ENCODE measurements at regions not wholly inside any gene's neighbourhood (a gene's known extent, or its start where the extent isn't known, plus 50 kb on each side); places are given as distances from the start of the nearest gene placed in this dataset.

DNA sequence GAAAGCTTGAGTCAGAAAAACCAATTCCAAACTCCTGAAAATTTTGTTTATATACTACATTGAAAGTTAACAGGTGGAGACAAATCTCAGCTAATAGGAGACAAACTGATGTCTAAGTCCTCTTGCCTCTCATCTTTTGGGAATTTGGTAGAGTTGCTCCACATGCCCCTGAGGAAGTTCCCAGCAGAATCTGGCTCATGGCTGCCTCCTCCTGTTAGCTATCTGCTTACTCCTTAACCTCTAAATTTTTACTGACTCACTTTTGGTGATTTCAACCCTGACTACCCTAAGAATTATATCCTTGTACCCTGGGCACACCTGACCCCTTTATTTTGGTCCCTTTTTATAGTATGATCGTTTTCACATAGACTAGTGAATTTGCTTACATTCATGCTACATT, 633.7 kb upstream of the USP24 start:
- in situ Hi-C loops (cut with MboI; ENCODE audit: low sequenced_read_pairs), result no loop called here

GRCh38 chr1:55846051-55846450, 630.9 kb upstream of the USP24 start:
- in situ Hi-C loops (cut with MboI; ENCODE audit: low sequenced_read_pairs), result no loop called here

DNA sequence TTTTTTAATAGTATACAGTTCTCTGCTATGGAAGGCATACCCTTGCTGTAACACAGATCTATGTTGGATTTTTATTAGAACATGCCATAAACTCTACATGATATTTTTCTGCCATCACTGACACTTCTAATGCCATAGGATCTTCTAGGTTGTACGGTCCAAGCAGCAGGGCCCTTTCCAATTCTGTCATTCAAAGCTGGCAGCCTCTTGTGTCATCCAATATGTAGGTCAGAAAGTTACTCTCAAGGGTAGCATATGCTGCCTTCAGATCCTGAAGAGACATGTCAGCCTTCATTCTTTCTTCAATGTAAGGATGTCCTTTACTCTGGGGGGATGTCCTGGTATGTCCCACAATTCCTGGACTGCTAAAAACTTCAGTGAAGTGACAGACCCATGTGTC, 629.2 kb upstream of the USP24 start:
- in situ Hi-C loops (cut with MboI; ENCODE audit: low sequenced_read_pairs), result no loop called here

GRCh38 chr1:55839626-55840025, 624.5 kb upstream of the USP24 start:
- in situ Hi-C loops (cut with MboI; ENCODE audit: low sequenced_read_pairs), result no loop called here

DNA sequence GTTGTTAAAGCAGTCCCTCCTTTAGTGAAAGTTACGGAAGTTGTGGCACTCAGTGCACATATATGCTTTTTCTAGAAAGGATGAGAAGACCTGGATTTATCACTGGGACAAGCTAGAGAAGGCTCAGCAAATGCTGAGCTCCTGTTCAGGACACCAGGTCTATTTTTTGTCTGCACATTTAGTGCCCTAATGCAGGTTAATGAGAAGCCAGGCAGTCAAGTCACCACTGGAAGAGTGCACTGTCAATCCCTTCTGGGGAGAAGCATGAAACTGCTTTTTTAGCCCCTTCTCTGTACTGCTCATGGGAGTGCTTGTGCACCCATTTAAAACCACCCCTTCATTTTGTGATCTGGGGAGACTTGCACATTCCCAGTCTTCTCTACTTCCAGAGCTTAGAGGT, 624.1 kb upstream of the USP24 start:
- in situ Hi-C loops (cut with MboI; ENCODE audit: low sequenced_read_pairs), result no loop called here

DNA sequence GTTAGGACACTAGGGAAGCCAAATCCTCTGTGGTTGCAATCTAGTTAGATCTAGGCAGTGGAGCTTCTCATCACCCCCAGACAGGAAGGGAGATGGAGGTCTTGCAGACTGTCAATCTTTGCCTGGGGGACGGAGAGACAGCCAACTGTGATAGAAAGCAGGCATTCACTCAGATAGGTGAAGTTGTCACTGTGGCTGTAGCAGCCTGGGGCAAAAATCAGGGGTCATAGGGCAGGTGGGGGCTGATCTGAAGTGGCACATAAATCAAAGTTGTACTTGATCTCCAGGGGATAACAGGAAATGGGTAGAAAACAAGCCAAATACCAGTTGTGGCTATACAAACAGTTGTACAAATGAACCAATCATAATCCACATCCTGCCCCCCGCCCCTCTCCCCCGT, 620.9 kb upstream of the USP24 start:
- in situ Hi-C loops (cut with MboI; ENCODE audit: low sequenced_read_pairs), result no loop called here

DNA sequence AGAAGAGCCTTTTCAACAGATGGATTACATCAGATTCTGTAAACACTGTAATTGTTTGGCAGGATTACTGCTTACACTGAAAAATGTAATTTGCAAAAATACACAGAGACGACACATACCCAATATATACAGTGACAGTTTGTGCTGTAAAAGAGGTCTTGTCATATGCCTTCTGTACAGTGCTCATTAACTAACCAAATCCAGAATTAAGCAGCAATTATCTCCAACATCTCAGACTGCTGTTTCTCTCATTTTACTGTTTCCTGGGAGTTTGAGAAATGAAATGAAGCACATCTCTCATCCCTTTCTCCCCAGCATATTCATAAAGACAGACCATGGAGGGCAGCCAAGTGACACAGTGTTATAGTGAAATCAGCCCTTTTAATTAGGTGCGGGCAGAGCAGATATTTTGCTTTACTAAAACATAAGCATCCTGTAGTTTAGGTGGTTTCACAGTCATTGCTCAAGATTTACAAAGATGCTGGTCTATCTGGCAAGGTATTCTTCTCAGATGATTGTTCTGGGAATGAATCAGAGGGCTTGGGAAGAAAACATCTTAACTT, 618.4 kb upstream of the USP24 start:
- in situ Hi-C loops (cut with MboI; ENCODE audit: low sequenced_read_pairs), result no loop called here

- in situ Hi-C loops (cut with MboI; ENCODE audit: low sequenced_read_pairs), result no loop called here
Observed at GRCh38 chr1:55831759-55832158, 616.6 kb upstream of the USP24 start.

DNA sequence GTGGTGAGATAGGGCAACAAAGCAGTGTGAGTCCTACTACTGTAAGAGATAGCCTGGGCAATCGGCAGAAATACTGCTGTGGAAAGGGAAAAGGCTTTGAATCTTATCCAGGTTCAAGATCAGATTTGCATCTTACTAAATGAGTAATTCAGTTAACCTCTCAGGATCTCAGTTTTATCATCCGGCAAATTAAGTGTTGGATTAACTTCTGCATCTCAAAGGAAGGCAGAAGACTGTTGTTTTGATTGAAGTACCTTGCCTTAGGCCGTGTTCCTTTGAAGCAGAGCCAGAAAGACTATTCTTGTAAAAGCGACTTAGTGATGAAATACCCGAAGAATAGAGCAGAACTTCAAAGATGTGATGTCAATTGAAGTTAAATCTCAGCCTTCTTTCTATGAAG, 612.9 kb upstream of the USP24 start:
- in situ Hi-C loops (cut with MboI; ENCODE audit: low sequenced_read_pairs), result no loop called here

DNA sequence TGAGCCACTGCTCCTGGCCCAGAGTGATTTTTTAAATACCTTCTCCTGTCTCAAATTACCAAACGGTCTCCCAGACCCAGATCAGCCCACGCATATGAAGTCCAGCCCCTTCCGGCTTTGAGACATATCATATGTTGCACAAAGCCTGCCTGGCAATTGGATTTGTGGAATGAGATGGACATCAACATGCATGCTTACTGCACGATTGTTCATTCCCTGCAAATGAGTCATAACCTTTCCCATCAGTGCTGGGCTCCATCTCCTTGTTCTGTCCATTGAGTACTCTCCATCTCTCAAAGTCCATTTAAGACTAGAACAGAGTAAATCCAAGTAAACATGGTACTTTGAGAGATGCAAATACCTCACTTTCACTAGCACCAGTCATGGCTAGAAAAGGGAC, 612.2 kb upstream of the USP24 start:
- in situ Hi-C loops (cut with MboI; ENCODE audit: low sequenced_read_pairs), result no loop called here

DNA sequence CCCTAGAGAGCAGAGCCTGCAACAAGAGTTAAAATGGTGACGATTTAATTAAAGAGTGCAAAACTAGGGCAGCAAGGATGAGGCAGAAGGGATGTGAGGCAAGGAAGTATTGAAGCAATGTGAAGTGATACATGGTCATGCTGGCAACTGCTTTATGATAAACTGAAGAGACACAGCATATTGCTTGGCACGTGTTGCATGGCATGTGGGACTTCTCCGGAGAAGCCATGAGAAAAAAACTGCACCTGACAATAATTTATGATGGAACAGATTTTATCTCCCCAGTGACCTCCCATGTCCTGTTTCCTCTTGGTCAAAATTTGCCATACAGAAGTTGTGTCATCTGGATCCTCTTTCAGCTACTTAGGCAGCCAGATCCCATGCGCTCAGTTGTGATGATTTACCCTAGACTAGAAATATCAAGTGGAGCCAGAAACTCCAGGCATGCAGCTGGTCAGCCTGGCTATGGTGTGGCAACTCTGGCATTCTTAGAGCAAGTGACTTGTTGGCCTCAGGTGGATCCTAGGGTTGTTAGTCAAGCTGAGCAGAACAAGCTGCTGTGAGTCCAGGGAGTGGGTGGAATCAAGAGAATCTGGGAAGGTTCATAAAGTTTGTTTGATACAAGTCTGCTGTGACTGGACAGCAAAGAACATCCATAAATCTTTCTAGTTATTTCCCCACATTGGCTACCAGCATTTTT, 611.4 kb upstream of the USP24 start:
- in situ Hi-C loops (cut with MboI; ENCODE audit: low sequenced_read_pairs), result no loop called here

- in situ Hi-C loops (cut with MboI; ENCODE audit: low sequenced_read_pairs), result no loop called here
Observed at GRCh38 chr1:55825461-55825860, 610.3 kb upstream of the USP24 start.

DNA sequence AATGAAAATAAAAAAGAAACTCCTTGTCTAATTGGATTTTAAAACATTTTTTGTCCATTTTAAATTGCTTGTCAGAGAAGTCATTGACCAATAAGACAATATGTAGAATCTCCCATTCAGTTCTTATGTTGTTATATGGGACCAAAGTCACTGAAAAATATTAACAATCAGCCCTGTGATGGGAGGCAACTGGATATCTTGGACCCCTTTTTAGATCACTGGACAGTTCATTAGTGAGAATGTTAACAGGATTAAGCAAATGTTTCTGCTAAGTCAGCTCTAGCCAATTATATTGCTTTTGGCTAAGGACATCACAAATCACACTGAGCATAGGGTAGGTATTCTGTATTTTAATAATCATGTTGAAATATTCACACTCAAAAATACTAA, 609.1 kb upstream of the USP24 start:
- in situ Hi-C loops (cut with MboI; ENCODE audit: low sequenced_read_pairs), result no loop called here

GRCh38 chr1:55823541-55824250, 608.5 kb upstream of the USP24 start:
- in situ Hi-C loops (cut with MboI; ENCODE audit: low sequenced_read_pairs), result no loop called here

- in situ Hi-C loops (cut with MboI; ENCODE audit: low sequenced_read_pairs), result no loop called here
Observed at GRCh38 chr1:55822891-55823290, 607.7 kb upstream of the USP24 start.

DNA sequence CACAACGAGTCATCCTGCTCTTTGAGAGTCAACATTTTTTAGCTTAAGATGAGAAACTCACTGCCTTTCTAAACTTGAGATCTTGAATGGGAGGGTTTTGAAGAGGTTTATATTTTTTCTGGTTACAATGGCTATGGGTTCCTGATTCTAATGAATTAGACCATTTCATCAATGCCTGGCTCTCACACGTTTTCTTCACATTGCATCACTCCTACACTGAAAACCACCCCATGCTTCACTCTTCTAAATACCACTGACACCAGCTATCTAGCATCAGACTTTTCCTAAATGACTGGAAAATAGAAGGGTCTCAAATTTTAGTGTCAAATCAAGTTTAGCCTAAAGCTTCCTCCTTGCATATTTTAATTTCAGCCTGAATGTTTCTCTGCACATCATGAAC, 606.1 kb upstream of the USP24 start:
- in situ Hi-C loops (cut with MboI; ENCODE audit: low sequenced_read_pairs), result no loop called here

GRCh38 chr1:55820501-55820900, 605.3 kb upstream of the USP24 start:
- in situ Hi-C loops (cut with MboI; ENCODE audit: low sequenced_read_pairs), result no loop called here

GRCh38 chr1:55819011-55819410, 603.8 kb upstream of the USP24 start:
- in situ Hi-C loops (cut with MboI; ENCODE audit: low sequenced_read_pairs), result no loop called here

DNA sequence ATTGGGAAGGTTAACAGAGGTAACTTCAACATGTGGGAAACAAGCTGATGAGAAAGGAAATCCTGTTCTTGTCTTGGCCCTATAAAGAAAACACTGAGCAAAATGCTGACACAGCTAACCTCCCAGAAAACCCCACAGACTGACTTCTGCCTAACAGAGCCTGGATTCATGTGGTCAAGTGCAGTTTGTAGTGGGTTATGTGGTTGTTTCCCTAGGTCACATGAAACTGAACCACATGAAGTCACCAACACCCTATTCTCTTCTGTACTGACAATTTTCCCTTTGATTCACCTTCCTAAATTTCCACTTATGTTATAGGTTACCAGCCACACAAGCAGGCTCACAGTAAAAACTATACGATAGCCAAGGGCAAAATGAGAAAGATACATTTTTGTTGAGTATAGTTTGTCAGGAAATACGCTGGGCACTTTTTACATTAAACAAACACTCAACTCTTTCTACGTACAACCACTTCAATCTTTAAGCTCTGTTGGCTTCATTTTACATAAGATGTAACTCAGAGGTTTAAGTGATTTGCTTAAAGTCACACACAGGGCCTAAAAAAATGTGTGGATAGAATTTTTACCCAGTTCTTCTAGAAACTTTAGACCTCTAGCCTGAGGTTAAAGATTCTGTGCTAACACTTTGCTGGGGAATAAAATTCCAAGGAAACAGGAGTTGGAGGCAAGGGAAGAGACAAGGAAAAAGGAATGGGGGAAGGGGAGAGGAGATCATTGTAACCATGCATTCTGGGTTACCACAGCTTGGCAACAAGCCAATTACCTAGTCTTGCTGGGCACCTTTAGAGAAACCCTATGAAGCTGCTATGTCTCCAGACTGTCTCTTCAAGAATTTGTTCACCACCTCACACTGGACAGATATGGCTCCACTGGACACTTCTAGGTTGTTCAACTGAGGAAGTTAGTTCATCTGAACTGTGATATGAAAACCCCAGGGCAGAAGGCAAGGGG, 601.6 kb upstream of the USP24 start:
- in situ Hi-C loops (cut with MboI; ENCODE audit: low sequenced_read_pairs), result no loop called here

DNA sequence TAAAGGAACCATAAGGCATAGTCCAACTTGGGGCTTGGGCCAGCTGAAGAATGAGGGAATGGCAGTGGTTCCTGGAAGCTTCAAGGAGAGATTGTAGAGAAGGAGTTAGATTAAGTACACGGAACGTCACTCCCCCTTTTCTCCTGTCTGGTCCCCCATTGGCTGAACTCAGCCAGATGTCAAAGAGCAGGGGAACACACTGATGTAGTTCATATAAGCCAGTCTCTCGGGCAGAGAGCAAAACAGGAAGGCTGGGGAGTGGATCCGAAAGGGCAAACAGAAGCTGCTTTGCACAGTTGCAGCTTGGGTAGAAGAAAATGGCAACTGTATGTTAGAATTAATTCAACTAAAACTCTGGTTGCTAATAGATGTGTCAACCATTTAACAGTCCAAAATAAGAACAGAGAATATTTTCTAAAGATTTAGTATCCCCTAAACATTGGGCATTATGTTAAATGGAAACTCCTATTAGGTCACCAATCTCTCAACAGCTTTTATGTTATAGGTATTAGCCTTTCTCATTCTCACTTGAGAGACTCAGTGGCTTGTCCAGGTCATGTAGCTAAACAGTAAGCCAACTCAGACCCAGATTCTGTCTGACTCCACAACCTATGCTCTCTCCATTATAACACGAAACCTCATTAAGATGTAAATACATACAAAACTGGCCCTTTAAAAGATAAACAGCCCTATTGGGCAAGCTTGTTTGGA, 600.7 kb upstream of the USP24 start:
- in situ Hi-C loops (cut with MboI; ENCODE audit: low sequenced_read_pairs), result no loop called here

GRCh38 chr1:55814967-55815366, 599.8 kb upstream of the USP24 start:
- in situ Hi-C loops (cut with MboI; ENCODE audit: low sequenced_read_pairs), result no loop called here
